HCT116 (cell line): ENCODE measurements at regions not wholly inside any gene's neighbourhood (a gene's known extent, or its start where the extent isn't known, plus 50 kb on each side); places are given as distances from the start of the nearest gene placed in this dataset.

Experiments used
- CEBPB ChIP-seq: IDR thresholded peaks from 2 replicates; pipeline ENCODE4 v1.6.1; 2012; ENCODE audit warnings: low read depth
- EZH2 ChIP-seq: fragments of 200-600 bp; sonication (generic); IDR thresholded peaks from 2 replicates; pipeline ENCODE4 v1.6.1; 2017; ENCODE audit warnings: antibody characterized with exemption, mixed run types
- POLR2A ChIP-seq: IDR thresholded peaks from 2 replicates; pipeline ENCODE4 v1.7.0; 2011; ENCODE audit warnings: borderline replicate concordance; ENCODE audit not compliant: insufficient read depth, insufficient read length; ENCODE audit errors: extremely low read depth
- POLR2AphosphoS5 ChIP-seq: IDR thresholded peaks from 2 replicates; pipeline ENCODE4 v1.6.1; 2011; ENCODE audit warnings: mild to moderate bottlenecking, low read depth, low read length, moderate library complexity
- RAD21 ChIP-seq: IDR thresholded peaks from 2 replicates; pipeline ENCODE4 v1.6.1; 2012; ENCODE audit warnings: low read depth, mild to moderate bottlenecking
- SIN3A ChIP-seq: IDR thresholded peaks from 2 replicates; pipeline ENCODE4 v1.6.1; 2012; ENCODE audit warnings: low read depth
- SP1 ChIP-seq: IDR thresholded peaks from 2 replicates; pipeline ENCODE4 v1.6.1; 2012; ENCODE audit warnings: low read depth
- ZNF274 ChIP-seq: fragments of 200-500 bp; sonication (Bioruptor generic); IDR thresholded peaks from 2 replicates; pipeline ENCODE4 v1.6.1; 2014; ENCODE audit warnings: mild to moderate bottlenecking, low read depth, low read length, inconsistent platforms
- TF ChIP-seq, protein P1 (sequence below), 3 experiments: fragments of 200-600 bp in 1 of 3; sonication (generic) in 1 of 3; IDR thresholded peaks in 2 of 3; conservative IDR thresholded peaks in 1 of 3; 2 replicates each; pipeline ENCODE4 v1.5.1; 2012 to 2017; ENCODE audit warnings: low read depth in 2 of 3, low read length in 2 of 3, antibody characterized with exemption in 1 of 3, borderline replicate concordance in 1 of 3, control low read depth in 1 of 3, mild to moderate bottlenecking in 1 of 3, mixed read lengths in 1 of 3, mixed run types in 1 of 3, moderate library complexity in 1 of 3; ENCODE audit not compliant: insufficient read depth in 1 of 3
- TF ChIP-seq, protein P2 (sequence below): IDR thresholded peaks from 2 replicates; pipeline ENCODE4 v1.6.1; 2012
- TF ChIP-seq, protein P3 (sequence below): IDR thresholded peaks from 2 replicates; pipeline ENCODE4 v1.6.1; 2012
- TF ChIP-seq, protein P4 (sequence below): IDR thresholded peaks from 2 replicates; pipeline ENCODE4 v1.6.1; 2012; ENCODE audit warnings: low read depth

DNA sequence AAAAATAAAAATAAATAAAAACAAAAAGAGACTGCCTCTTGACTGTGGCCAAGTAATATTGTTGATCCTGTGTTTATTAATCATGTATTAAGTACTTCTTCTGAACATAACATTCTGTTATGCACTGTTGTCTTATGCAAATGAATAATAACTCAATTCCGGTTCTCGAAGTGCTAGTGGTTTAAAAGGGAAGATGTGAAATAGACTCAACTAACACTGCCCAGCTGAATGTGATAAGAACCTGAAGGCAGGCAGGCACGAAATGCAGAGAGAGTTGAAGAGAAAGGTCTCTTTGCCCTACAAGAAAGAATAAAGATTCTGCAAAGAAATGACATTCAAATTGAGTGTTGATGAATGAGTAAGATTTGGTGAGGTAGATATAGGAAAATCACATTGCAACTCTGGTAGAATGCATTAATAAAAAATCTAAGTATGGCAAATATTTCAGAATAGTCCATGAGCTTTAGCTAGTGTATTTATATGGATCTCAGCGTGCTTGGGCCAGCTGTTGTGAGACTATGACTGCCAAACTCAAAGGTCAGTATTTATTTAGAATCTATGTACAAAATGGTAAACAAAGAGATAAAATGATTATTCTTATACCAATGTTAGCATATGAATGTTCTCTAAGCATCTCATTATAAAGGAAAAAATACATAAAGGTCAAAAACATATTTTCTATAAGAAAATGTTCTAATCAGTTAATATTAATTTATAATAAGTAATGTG lies 352.3 kb upstream of the CDH7 start:
- TF ChIP-seq, protein P1, sequence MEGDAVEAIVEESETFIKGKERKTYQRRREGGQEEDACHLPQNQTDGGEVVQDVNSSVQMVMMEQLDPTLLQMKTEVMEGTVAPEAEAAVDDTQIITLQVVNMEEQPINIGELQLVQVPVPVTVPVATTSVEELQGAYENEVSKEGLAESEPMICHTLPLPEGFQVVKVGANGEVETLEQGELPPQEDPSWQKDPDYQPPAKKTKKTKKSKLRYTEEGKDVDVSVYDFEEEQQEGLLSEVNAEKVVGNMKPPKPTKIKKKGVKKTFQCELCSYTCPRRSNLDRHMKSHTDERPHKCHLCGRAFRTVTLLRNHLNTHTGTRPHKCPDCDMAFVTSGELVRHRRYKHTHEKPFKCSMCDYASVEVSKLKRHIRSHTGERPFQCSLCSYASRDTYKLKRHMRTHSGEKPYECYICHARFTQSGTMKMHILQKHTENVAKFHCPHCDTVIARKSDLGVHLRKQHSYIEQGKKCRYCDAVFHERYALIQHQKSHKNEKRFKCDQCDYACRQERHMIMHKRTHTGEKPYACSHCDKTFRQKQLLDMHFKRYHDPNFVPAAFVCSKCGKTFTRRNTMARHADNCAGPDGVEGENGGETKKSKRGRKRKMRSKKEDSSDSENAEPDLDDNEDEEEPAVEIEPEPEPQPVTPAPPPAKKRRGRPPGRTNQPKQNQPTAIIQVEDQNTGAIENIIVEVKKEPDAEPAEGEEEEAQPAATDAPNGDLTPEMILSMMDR (IDR thresholded peaks at IDR 0.05 in 2 of 3, conservative IDR thresholded peaks at IDR 0.05 in 1 of 3; ENCODE audit: borderline replicate concordance in 1 of 3, insufficient read depth in 1 of 3, low read depth in 2 of 3, low read length in 2 of 3): no peak
- TF ChIP-seq SP1 (no peak), EZH2 (no peak), POLR2A (no peak), POLR2AphosphoS5 (no peak), ZNF274 (no peak), SIN3A (no peak), CEBPB (no peak), RAD21 (no peak)
- TF ChIP-seq, protein P2, sequence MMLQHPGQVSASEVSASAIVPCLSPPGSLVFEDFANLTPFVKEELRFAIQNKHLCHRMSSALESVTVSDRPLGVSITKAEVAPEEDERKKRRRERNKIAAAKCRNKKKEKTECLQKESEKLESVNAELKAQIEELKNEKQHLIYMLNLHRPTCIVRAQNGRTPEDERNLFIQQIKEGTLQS: no peak
- TF ChIP-seq, protein P3, sequence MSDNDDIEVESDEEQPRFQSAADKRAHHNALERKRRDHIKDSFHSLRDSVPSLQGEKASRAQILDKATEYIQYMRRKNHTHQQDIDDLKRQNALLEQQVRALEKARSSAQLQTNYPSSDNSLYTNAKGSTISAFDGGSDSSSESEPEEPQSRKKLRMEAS: no peak
- TF ChIP-seq, protein P4, sequence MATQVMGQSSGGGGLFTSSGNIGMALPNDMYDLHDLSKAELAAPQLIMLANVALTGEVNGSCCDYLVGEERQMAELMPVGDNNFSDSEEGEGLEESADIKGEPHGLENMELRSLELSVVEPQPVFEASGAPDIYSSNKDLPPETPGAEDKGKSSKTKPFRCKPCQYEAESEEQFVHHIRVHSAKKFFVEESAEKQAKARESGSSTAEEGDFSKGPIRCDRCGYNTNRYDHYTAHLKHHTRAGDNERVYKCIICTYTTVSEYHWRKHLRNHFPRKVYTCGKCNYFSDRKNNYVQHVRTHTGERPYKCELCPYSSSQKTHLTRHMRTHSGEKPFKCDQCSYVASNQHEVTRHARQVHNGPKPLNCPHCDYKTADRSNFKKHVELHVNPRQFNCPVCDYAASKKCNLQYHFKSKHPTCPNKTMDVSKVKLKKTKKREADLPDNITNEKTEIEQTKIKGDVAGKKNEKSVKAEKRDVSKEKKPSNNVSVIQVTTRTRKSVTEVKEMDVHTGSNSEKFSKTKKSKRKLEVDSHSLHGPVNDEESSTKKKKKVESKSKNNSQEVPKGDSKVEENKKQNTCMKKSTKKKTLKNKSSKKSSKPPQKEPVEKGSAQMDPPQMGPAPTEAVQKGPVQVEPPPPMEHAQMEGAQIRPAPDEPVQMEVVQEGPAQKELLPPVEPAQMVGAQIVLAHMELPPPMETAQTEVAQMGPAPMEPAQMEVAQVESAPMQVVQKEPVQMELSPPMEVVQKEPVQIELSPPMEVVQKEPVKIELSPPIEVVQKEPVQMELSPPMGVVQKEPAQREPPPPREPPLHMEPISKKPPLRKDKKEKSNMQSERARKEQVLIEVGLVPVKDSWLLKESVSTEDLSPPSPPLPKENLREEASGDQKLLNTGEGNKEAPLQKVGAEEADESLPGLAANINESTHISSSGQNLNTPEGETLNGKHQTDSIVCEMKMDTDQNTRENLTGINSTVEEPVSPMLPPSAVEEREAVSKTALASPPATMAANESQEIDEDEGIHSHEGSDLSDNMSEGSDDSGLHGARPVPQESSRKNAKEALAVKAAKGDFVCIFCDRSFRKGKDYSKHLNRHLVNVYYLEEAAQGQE: no peak
